Mesendoderm (in vitro differentiated cells): ENCODE measurements at regions not wholly inside any gene's neighbourhood (a gene's known extent, or its start where the extent isn't known, plus 50 kb on each side); places are given as distances from the start of the nearest gene placed in this dataset.

Experiments used
- DNase-seq: peaks from one replicate; pipeline ENCODE4 v3.0.0; 2013
- H2AK5ac ChIP-seq: 2 replicates; pipeline ENCODE4 v1.6.1; 2013; ENCODE audit warnings: low read length, inconsistent platforms
- H2BK120ac ChIP-seq: 2 replicates; pipeline ENCODE4 v1.6.1; 2013; ENCODE audit warnings: low read depth, mild to moderate bottlenecking, low read length, moderate library complexity, mixed read lengths
- H2BK15ac ChIP-seq: replicated peaks from 2 replicates; pipeline ENCODE4 v1.6.1; 2013; ENCODE audit warnings: low read depth, mild to moderate bottlenecking, moderate library complexity
- H2BK5ac ChIP-seq: 2 replicates; pipeline ENCODE4 v1.6.1; 2013; ENCODE audit warnings: low read length, inconsistent platforms
- H3K18ac ChIP-seq: 2 replicates; pipeline ENCODE4 v1.6.1; 2013; ENCODE audit warnings: mild to moderate bottlenecking, low read length, mixed read lengths
- H3K23ac ChIP-seq: one replicate; pipeline ENCODE4 v1.6.1; 2013; ENCODE audit warnings: low read length
- H3K27ac ChIP-seq: 2 replicates; pipeline ENCODE4 v1.5.1; 2013; ENCODE audit warnings: low read depth, mild to moderate bottlenecking, inconsistent platforms, low read length, moderate library complexity
- H3K27me3 ChIP-seq: 2 replicates; pipeline ENCODE4 v1.6.1; 2013; ENCODE audit warnings: low read length, control low read depth, mild to moderate bottlenecking, inconsistent platforms; ENCODE audit not compliant: insufficient read depth, poor library complexity
- H3K36me3 ChIP-seq: 2 replicates; pipeline ENCODE4 v1.6.1; 2013; ENCODE audit warnings: low read length, inconsistent platforms; ENCODE audit not compliant: control insufficient read depth, insufficient read depth
- H3K4ac ChIP-seq: one replicate; pipeline ENCODE4 v1.6.1; 2013; ENCODE audit warnings: low read depth, mild to moderate bottlenecking, low read length, moderate library complexity
- H3K4me1 ChIP-seq: 2 replicates; pipeline ENCODE4 v1.6.1; 2013; ENCODE audit warnings: low read depth, low read length, inconsistent platforms; ENCODE audit not compliant: control insufficient read depth
- H3K4me2 ChIP-seq: 2 replicates; pipeline ENCODE4 v1.6.1; 2013; ENCODE audit warnings: low read length
- H3K4me3 ChIP-seq: 2 replicates; pipeline ENCODE4 v1.5.1; 2013; ENCODE audit warnings: mild to moderate bottlenecking, low read length
- H3K56ac ChIP-seq: one replicate; pipeline ENCODE4 v1.6.1; 2013; ENCODE audit warnings: low read length
- H3K79me1 ChIP-seq: 2 replicates; pipeline ENCODE4 v1.6.1; 2013; ENCODE audit warnings: low read length, inconsistent platforms
- H3K79me2 ChIP-seq: 2 replicates; pipeline ENCODE4 v1.6.1; 2013; ENCODE audit warnings: mild to moderate bottlenecking, low read length; ENCODE audit not compliant: control insufficient read depth, insufficient read depth
- H3K9ac ChIP-seq: 2 replicates; pipeline ENCODE4 v1.6.1; 2013; ENCODE audit warnings: low read length, inconsistent platforms
- H4K5ac ChIP-seq: one replicate; pipeline ENCODE4 v1.6.1; 2013; ENCODE audit warnings: low read length
- H4K8ac ChIP-seq: one replicate; pipeline ENCODE4 v1.6.1; 2013; ENCODE audit warnings: low read depth, mild to moderate bottlenecking, control low read depth, low read length, moderate library complexity
- WGBS: extraction: QIAGEN DNeasy Blood & Tissue Kit; methylation state at CpG from one replicate; pipeline ENCODE4 v1.1.7; 2013; ENCODE audit warnings: low lambda C conversion rate, missing lambda C conversion rate; ENCODE audit not compliant: insufficient coverage; ENCODE audit errors: extremely low coverage; 5-methylcytosine and 5-hydroxymethylcytosine counted together

DNA sequence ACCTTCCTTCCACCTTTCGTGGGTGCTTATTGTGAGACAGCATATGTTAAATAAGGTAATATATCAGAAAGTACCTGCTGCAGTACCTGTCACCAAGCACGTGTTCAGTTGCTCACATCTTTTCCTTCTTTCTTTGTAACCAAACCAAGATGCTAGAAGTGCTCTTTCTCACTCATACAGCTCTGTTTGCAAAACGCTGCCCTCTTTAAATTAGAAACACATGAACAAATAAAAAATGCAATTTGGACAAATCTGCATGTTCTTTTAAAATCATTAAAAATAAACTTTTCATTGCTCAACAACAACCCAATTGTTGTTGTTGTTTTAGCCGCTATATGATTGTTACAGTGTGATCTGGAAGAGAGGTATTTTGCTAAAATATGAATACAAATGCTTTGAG lies 193.5 kb upstream of the ZBTB20 start:
- no peaks in the 10 kb centered on the region for H3K79me2 ChIP-seq
- no CpG with 5 or more reads among the region's 4 CpGs for WGBS
- H3K4me1 ChIP-seq: no peaks in the 10 kb centered on the region
- no peak overlapping the region for H2BK120ac ChIP-seq
- no peak overlapping the region for H3K4me2 ChIP-seq
- no peak overlapping the region for H3K23ac ChIP-seq
- no peak overlapping the region for H3K4ac ChIP-seq
- no peak overlapping the region for H3K56ac ChIP-seq
- H3K79me1 ChIP-seq: no peaks in the 10 kb centered on the region
- no peak overlapping the region for H4K8ac ChIP-seq
- no peak overlapping the region for H2BK5ac ChIP-seq
- no peak for DNase-seq
- no peak overlapping the region for H4K5ac ChIP-seq
- H3K18ac ChIP-seq: no peak overlapping the region
- no peaks in the 10 kb centered on the region for H3K36me3 ChIP-seq
- no peaks in the 10 kb centered on the region for H3K27me3 ChIP-seq
- no peak overlapping the region for H2AK5ac ChIP-seq
- no peak overlapping the region for H3K27ac ChIP-seq
- H3K9ac ChIP-seq: no peak overlapping the region
- no peak overlapping the region for H2BK15ac ChIP-seq
- no peak overlapping the region for H3K4me3 ChIP-seq

- Histone ChIP-seq H3K27me3 (no peaks in the 10 kb centered on the region), H3K23ac (no peak overlapping the region), H3K4me3 (no peak overlapping the region), H2BK120ac (no peak overlapping the region), H4K5ac (no peak overlapping the region), H3K4me2 (no peak overlapping the region), H3K36me3 (no peaks in the 10 kb centered on the region), H2BK15ac (no peak overlapping the region), H3K79me2 (no peaks in the 10 kb centered on the region), H4K8ac (no peak overlapping the region), H3K9ac (no peak overlapping the region), H3K27ac (no peak overlapping the region), H3K18ac (no peak overlapping the region), H3K4me1 (no peaks in the 10 kb centered on the region), H2BK5ac (no peak overlapping the region), H3K56ac (no peak overlapping the region), H3K79me1 (no peaks in the 10 kb centered on the region), H2AK5ac (no peak overlapping the region), H3K4ac (no peak overlapping the region)
- DNase-seq: no peak
- no CpG with 5 or more reads among the region's 1 CpG for WGBS
Measured at GRCh38 chr3:115341208-115341607, 194.1 kb upstream of the ZBTB20 start.

GRCh38 chr3:115347737-115348136 lies 200.6 kb upstream of the ZBTB20 start:
- WGBS: no CpG with 5 or more reads among the region's 2 CpGs
- Histone ChIP-seq H3K56ac (no peak overlapping the region), H3K18ac (no peak overlapping the region), H3K27me3 (no peaks in the 10 kb centered on the region), H3K4me2 (no peak overlapping the region), H2BK120ac (peak overlapping the region; percentile 12), H3K23ac (no peak overlapping the region), H3K79me2 (no peaks in the 10 kb centered on the region), H2AK5ac (no peak overlapping the region), H3K9ac (no peak overlapping the region), H4K5ac (no peak overlapping the region), H3K27ac (no peak overlapping the region), H3K36me3 (no peaks in the 10 kb centered on the region), H3K4me1 (peaks cover 4% of the 10 kb centered on the region), H3K79me1 (no peaks in the 10 kb centered on the region), H3K4me3 (no peak overlapping the region), H4K8ac (no peak overlapping the region), H2BK15ac (no peak overlapping the region), H3K4ac (no peak overlapping the region), H2BK5ac (no peak overlapping the region)
- DNase-seq: peak; percentile 65

GRCh38 chr3:115348412-115348811 lies 201.3 kb upstream of the ZBTB20 start:
- no peaks in the 10 kb centered on the region for H3K79me2 ChIP-seq
- no peak overlapping the region for H3K56ac ChIP-seq
- H3K4me3 ChIP-seq: no peak overlapping the region
- WGBS: no CpG with 5 or more reads among the region's 3 CpGs
- no peak overlapping the region for H3K18ac ChIP-seq
- H3K36me3 ChIP-seq: no peaks in the 10 kb centered on the region
- no peak overlapping the region for H2AK5ac ChIP-seq
- H3K79me1 ChIP-seq: no peaks in the 10 kb centered on the region
- no peak overlapping the region for H3K4ac ChIP-seq
- H4K8ac ChIP-seq: no peak overlapping the region
- H3K9ac ChIP-seq: no peak overlapping the region
- no peak overlapping the region for H4K5ac ChIP-seq
- DNase-seq: no peak
- H2BK120ac ChIP-seq: no peak overlapping the region
- no peak overlapping the region for H2BK15ac ChIP-seq
- no peak overlapping the region for H3K4me2 ChIP-seq
- no peak overlapping the region for H3K27ac ChIP-seq
- H3K23ac ChIP-seq: no peak overlapping the region
- no peak overlapping the region for H2BK5ac ChIP-seq
- H3K4me1 ChIP-seq: peaks cover 4% of the 10 kb centered on the region
- no peaks in the 10 kb centered on the region for H3K27me3 ChIP-seq

- Histone ChIP-seq H3K4ac (no peak overlapping the region), H4K8ac (no peak overlapping the region), H2BK120ac (no peak overlapping the region), H3K56ac (no peak overlapping the region), H2AK5ac (no peak overlapping the region), H3K27ac (no peak overlapping the region), H2BK15ac (no peak overlapping the region), H3K18ac (no peak overlapping the region), H4K5ac (no peak overlapping the region), H3K79me2 (no peaks in the 10 kb centered on the region), H3K4me1 (peaks cover 4% of the 10 kb centered on the region), H3K4me3 (no peak overlapping the region), H3K79me1 (no peaks in the 10 kb centered on the region), H3K23ac (no peak overlapping the region), H3K4me2 (no peak overlapping the region), H3K9ac (no peak overlapping the region), H3K27me3 (no peaks in the 10 kb centered on the region), H2BK5ac (no peak overlapping the region), H3K36me3 (no peaks in the 10 kb centered on the region)
- DNase-seq: peak; percentile 86
- WGBS: no CpG with 5 or more reads among the region's 4 CpGs
Measured at GRCh38 chr3:115348951-115349745, 202.1 kb upstream of the ZBTB20 start.

GRCh38 chr3:115350606-115351005 lies 203.5 kb upstream of the ZBTB20 start:
- Histone ChIP-seq H2BK5ac (peak overlapping the region; percentile 39), H3K4me1 (peaks cover 4% of the 10 kb centered on the region), H3K23ac (no peak overlapping the region), H4K8ac (no peak overlapping the region), H3K4ac (no peak overlapping the region), H4K5ac (no peak overlapping the region), H3K27me3 (no peaks in the 10 kb centered on the region), H3K4me3 (no peak overlapping the region), H2AK5ac (no peak overlapping the region), H3K27ac (no peak overlapping the region), H2BK120ac (no peak overlapping the region), H3K79me2 (no peaks in the 10 kb centered on the region), H2BK15ac (no peak overlapping the region), H3K4me2 (no peak overlapping the region), H3K56ac (no peak overlapping the region), H3K18ac (no peak overlapping the region), H3K36me3 (no peaks in the 10 kb centered on the region), H3K9ac (no peak overlapping the region), H3K79me1 (no peaks in the 10 kb centered on the region)
- DNase-seq: no peak
- no CpG with 5 or more reads among the region's 3 CpGs for WGBS
